Activated CD4-positive, alpha-beta T cell treated with anti-CD3 and anti-CD28 coated beads, Interleukin-2, amount 10 ng/mL, durations not matched to agents 24 days and 14 days (primary cell): ENCODE measurements at regions not wholly inside any gene's neighbourhood (a gene's known extent, or its start where the extent isn't known, plus 50 kb on each side); places are given as distances from the start of the nearest gene placed in this dataset.

Experiments
- DNase-seq: peaks from one replicate; pipeline ENCODE4 v3.0.0; 2022
- H3K27ac Mint-ChIP-seq: one replicate; pipeline ENCODE4 v1.8.0; 2022; ENCODE audit warnings: mild to moderate bottlenecking, mixed read lengths
- H3K27me3 Mint-ChIP-seq: one replicate; pipeline ENCODE4 v1.8.0; 2022; ENCODE audit warnings: mixed read lengths
- H3K36me3 Mint-ChIP-seq: one replicate; pipeline ENCODE4 v1.8.0; 2022; ENCODE audit warnings: low read depth, mild to moderate bottlenecking, mixed read lengths
- H3K4me1 Mint-ChIP-seq: one replicate; pipeline ENCODE4 v1.8.0; 2021; ENCODE audit warnings: mixed read lengths
- H3K4me3 Mint-ChIP-seq: one replicate; pipeline ENCODE4 v1.8.0; 2022; ENCODE audit warnings: mild to moderate bottlenecking, moderate library complexity, mixed read lengths
- H3K9me3 Mint-ChIP-seq: one replicate; pipeline ENCODE4 v1.8.0; 2021; ENCODE audit warnings: mixed read lengths
- intact Hi-C: fragments of 100-400 bp; cut with micrococcal nuclease; formaldehyde crosslinking; loops from one replicate; pipeline ENCODE4 v1.15.1; 2023

- Mint-ChIP-seq H3K9me3 (no peaks in the 10 kb centered on the region), H3K4me1 (no peaks in the 10 kb centered on the region), H3K27ac (no peak overlapping the region), H3K4me3 (no peak overlapping the region), H3K27me3 (peaks cover 2% of the 10 kb centered on the region), H3K36me3 (no peaks in the 10 kb centered on the region)
- intact Hi-C loops: no loop called here
- DNase-seq: no peak
These were observed 96.0 kb upstream of the FSTL4 start for GRCh38 chr5:133708331-133708850.

DNA sequence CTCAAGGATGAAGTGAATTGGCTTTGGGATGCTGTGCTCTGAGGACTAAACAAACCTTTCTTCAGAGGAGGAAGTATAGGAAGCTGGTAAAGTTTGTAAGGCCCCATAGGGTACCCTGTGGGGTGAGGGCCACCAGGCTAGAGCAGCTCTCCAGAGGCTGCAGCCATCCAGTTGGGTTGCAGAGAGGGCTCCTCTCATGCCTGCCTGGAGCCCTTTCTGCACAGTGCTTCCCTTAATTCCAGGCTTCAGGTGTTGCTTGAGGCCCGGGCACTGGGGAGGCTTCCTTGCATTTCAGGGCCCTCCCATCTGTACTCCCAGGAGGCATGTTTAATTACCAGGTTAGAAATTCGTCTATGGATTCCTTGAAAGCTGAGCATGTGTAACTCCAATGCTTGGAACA lies 95.3 kb upstream of the FSTL4 start:
- Mint-ChIP-seq H3K4me3 (no peak overlapping the region), H3K9me3 (no peaks in the 10 kb centered on the region), H3K36me3 (no peaks in the 10 kb centered on the region), H3K27ac (no peak overlapping the region), H3K4me1 (no peaks in the 10 kb centered on the region), H3K27me3 (no peaks in the 10 kb centered on the region)
- intact Hi-C loops: no loop called here
- DNase-seq: no peak

DNA sequence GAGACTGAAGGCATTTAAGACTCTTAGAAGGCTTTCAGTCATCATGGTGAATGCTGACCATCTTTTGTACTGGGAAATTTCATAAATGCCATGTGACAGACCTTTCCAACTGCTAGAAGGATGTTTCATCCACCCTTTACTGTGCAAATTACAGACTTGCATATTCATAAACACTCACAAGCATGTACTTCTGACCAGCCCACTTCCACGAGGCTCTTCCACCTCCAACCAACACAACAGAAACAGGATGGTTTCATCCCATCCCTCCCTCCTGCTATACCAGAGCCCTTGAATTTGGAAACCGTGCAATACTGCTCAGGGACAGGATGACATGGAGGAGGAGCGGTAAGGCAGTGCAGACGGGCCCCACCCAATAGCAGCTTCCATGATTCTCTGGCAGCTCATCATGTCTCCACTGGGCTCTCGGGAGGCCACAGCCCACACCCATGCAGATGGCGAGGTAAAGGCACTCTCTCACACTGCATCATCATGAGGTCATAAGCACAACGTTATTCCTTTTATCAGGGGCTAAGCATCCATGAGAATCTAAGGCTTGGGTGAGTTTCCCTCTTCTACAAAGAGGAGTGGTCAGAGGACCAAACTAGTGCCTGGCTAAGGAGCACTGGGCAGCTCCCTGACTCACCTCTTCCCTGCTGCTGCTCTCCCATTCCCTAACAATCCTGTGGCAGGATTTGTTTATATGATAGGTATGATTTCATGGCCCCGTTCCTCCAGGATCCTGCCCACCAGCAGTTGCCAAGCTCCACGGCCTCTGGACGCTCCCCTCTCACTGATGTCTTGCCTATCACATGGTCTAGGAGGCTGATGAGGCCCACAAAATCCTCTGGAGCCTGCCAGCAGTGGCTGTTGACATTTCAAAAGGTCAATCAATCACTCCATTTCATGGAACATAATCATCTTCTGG lies 94.4 kb upstream of the FSTL4 start:
- intact Hi-C loops: no loop called here
- no peak overlapping the region for H3K27ac Mint-ChIP-seq
- H3K36me3 Mint-ChIP-seq: no peaks in the 10 kb centered on the region
- no peak overlapping the region for H3K4me3 Mint-ChIP-seq
- H3K27me3 Mint-ChIP-seq: no peaks in the 10 kb centered on the region
- DNase-seq: no peak
- H3K4me1 Mint-ChIP-seq: no peaks in the 10 kb centered on the region
- H3K9me3 Mint-ChIP-seq: no peaks in the 10 kb centered on the region

GRCh38 chr5:133705331-133705730 lies 93.0 kb upstream of the FSTL4 start:
- Mint-ChIP-seq H3K27me3 (no peaks in the 10 kb centered on the region), H3K4me3 (no peak overlapping the region), H3K36me3 (no peaks in the 10 kb centered on the region), H3K4me1 (no peaks in the 10 kb centered on the region), H3K27ac (no peak overlapping the region), H3K9me3 (no peaks in the 10 kb centered on the region)
- intact Hi-C loops: no loop called here
- DNase-seq: no peak

DNA sequence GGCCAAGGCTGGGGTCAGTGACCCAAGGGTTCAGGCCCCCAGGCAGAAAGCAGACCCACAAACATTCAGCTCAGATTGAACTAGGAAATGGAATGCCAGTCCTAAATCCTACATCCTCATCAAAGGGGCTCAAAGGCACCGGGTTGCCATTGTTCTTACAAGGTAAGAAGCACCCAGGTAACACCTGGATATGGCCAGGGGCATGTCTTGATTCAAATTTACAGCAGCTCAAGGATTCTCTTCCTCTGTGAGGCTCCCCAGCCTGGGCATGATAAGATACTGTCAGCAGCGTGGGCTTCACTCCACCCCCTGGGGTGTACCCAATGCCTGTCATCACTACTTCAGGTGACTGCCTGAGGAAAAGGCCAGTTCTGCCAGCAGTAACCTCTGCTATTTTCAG lies 92.1 kb upstream of the FSTL4 start:
- Mint-ChIP-seq H3K36me3 (no peaks in the 10 kb centered on the region), H3K4me3 (no peak overlapping the region), H3K9me3 (no peaks in the 10 kb centered on the region), H3K4me1 (no peaks in the 10 kb centered on the region), H3K27me3 (no peaks in the 10 kb centered on the region), H3K27ac (no peak overlapping the region)
- intact Hi-C loops: no loop called here
- no peak for DNase-seq

DNA sequence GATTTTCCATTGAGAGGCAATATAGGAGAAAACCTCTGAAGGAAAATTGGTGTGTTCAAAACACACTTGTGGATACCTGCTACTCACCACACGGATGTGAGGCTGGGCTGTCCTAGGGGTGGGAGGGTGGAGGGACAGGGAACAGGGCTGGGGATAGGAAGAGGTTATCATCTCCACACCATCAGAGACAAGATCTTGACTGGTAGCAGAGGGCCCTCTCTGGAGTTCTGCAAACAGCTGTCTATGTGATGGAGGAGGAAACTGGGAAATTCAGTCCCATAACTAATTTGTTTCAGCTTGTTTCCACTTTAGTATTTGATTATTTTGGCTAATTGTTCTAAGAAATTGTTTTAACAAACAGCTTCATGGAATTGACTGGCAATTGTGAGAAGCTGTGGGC lies 91.6 kb upstream of the FSTL4 start:
- Mint-ChIP-seq H3K4me3 (no peak overlapping the region), H3K27ac (no peak overlapping the region), H3K4me1 (peaks cover 2% of the 10 kb centered on the region), H3K36me3 (no peaks in the 10 kb centered on the region), H3K9me3 (no peaks in the 10 kb centered on the region), H3K27me3 (no peaks in the 10 kb centered on the region)
- intact Hi-C loops: no loop called here
- no peak for DNase-seq

DNA sequence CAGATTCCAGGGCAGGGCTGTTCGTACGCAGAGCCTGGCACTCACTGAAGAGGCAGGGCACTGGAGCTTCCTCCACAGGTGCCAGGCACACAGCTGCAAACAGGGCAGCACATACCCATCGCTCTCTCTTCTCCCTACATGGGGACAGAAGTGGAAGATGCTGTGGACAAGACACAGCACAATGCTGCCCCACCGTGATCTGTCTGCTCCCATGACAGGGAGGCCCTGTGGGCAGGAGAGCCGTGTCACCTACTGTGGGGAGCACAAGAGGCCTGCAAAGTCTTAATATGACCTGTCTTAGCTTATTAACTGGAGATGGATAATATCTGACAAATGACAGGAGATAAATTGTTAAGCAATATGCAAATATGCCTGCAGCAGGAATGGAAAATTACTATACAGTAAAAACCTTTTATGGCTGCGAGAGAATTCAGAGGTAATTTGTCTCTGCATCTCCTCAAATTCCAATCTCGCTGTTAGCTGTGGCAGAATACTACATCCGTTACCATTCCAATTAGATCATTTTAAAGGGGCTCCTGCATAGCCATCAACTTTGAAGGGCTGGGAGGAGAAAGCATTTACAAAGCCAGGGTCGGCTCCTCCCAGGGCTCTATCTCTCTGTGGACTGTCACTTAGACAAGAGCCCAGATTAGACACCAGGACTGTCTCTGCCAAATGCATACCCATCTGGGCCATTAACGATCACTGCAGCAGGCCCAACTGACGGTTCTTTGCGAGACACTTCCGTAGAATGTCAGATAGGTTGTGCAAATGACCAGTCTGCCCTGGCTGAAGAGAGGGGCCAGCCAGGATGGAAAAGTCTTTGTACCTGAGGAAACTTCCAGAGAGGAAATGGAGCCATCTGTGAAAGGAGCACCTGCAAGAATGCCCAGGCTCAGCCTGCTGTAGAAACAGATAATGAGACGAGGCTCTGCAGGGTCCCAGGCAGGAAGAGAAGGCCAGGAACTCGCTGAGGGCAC lies 90.7 kb upstream of the FSTL4 start:
- no peaks in the 10 kb centered on the region for H3K9me3 Mint-ChIP-seq
- H3K27me3 Mint-ChIP-seq: no peaks in the 10 kb centered on the region
- no peak overlapping the region for H3K4me3 Mint-ChIP-seq
- no peaks in the 10 kb centered on the region for H3K36me3 Mint-ChIP-seq
- H3K4me1 Mint-ChIP-seq: peaks cover 2% of the 10 kb centered on the region
- no peak for DNase-seq
- no peak overlapping the region for H3K27ac Mint-ChIP-seq
- intact Hi-C loops: no loop called here

DNA sequence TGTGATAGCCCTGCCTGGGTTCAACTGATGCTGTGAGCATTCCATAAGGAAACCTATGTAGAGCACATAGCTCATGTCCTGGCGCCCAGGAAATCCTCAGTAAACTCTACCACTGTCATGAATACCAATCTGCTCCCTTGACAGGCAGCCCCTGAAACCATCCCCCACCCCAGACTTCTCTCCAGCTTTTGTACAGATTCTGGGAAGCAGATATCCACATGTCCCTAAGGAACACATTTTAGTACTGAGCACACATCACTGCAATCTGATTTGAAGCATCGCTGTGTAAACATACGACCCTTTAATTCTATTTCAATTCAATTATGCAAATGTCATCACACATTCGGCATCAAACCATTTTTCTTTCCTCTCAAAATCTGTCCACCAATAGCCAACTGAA lies 89.5 kb upstream of the FSTL4 start:
- DNase-seq: no peak
- no peak overlapping the region for H3K4me3 Mint-ChIP-seq

DNA sequence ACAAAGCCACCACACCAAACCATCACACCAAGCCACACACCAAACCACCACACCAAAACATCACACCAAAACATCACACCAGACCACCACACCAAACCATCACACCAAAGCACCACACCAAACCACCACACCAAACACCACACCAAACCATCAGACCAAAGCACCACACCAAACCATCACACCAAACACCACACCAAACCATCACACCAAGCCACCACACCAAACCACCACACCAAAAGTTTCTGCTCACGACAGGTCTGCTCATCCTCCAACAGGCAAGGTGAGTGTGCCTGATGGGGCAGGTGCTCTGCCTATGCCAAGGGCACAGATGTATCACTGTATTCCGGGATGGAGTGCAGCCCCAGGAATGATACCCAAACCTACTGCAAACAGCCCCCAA lies 87.9 kb upstream of the FSTL4 start:
- peaks cover under 1% of the 10 kb centered on the region for H3K27me3 Mint-ChIP-seq

More for the DNA sequence above, 89.5 kb upstream of the FSTL4 start:
- Mint-ChIP-seq H3K27me3 (no peaks in the 10 kb centered on the region), H3K36me3 (no peaks in the 10 kb centered on the region), H3K27ac (no peak overlapping the region), H3K4me1 (peaks cover 4% of the 10 kb centered on the region), H3K9me3 (no peaks in the 10 kb centered on the region)
- intact Hi-C loops: no loop called here

DNA sequence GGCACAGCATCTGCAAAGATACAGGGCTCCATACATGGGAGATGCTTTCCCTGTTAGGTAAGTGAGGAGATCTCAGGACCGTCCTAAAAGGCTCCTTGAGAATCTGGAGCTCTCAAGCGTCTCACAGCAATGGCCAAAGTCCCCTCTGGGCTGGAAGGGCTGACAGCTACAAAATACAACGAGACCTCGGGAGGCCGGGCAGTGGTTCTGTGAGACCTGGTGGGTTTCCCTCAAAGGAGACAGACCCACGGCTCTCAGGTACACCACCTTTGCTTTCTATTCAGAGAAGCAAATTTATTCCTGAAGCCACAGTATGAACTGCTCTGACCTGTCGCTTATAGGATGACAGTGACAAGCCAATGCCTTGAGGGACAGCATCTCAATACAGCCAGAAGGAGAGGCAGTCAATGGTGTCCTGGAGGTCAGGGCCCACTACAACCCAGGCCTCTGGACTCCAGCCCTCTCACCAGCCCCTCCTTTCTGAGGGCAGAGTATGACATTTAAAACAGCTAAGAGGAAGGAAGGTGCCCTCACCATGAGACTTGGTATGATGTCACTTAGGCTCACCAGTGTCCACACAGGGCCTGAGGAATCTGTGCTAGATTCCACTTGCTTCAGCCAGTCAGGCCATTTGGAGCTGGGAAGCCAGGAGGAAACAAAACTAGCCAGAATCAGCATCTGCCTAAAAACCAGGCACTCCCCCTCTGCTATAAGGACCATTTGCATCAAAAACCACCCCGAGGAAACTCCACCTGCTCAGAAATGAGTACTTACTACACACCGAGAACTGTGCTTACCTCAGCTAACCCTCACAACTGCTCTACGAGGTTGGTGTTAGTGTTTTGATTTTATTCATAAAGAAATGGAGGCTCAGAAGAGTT lies 86.5 kb upstream of the FSTL4 start:
- intact Hi-C loops: no loop called here
- H3K9me3 Mint-ChIP-seq: no peaks in the 10 kb centered on the region
- no peaks in the 10 kb centered on the region for H3K36me3 Mint-ChIP-seq
- H3K4me1 Mint-ChIP-seq: peaks cover 4% of the 10 kb centered on the region
- peaks cover 3% of the 10 kb centered on the region for H3K27me3 Mint-ChIP-seq
- no peak for DNase-seq
- H3K4me3 Mint-ChIP-seq: no peak overlapping the region
- no peak overlapping the region for H3K27ac Mint-ChIP-seq

More for the DNA sequence above, 87.9 kb upstream of the FSTL4 start:
- Mint-ChIP-seq H3K4me1 (peaks cover 4% of the 10 kb centered on the region), H3K36me3 (no peaks in the 10 kb centered on the region), H3K9me3 (no peaks in the 10 kb centered on the region), H3K4me3 (no peak overlapping the region), H3K27ac (no peak overlapping the region)
- intact Hi-C loops: no loop called here
- DNase-seq: no peak

GRCh38 chr5:133698259-133698554 lies 85.9 kb upstream of the FSTL4 start:
- intact Hi-C loops: no loop called here
- H3K4me1 Mint-ChIP-seq: peaks cover 4% of the 10 kb centered on the region

GRCh38 chr5:133697536-133698258 lies 85.4 kb upstream of the FSTL4 start:
- Mint-ChIP-seq H3K9me3 (no peaks in the 10 kb centered on the region), H3K4me3 (no peak overlapping the region), H3K36me3 (no peaks in the 10 kb centered on the region), H3K27me3 (peaks cover 3% of the 10 kb centered on the region), H3K4me1 (peaks cover 4% of the 10 kb centered on the region), H3K27ac (no peak overlapping the region)
- DNase-seq: no peak
- intact Hi-C loops: no loop called here

More at GRCh38 chr5:133698259-133698554, 85.9 kb upstream of the FSTL4 start:
- H3K27ac Mint-ChIP-seq: no peak overlapping the region
- no peaks in the 10 kb centered on the region for H3K36me3 Mint-ChIP-seq
- no peak overlapping the region for H3K4me3 Mint-ChIP-seq
- no peaks in the 10 kb centered on the region for H3K9me3 Mint-ChIP-seq
- DNase-seq: no peak
- H3K27me3 Mint-ChIP-seq: peaks cover 3% of the 10 kb centered on the region
